H9 (cell line): ENCODE measurements at regions not wholly inside any gene's neighbourhood (a gene's known extent, or its start where the extent isn't known, plus 50 kb on each side); places are given as distances from the start of the nearest gene placed in this dataset.

Source experiments
- DNase-seq: peaks from one replicate; pipeline ENCODE4 v3.0.0-alpha.2; 2017
- H2AFZ ChIP-seq: one replicate; pipeline ENCODE4 v1.6.1; 2013; ENCODE audit warnings: mild to moderate bottlenecking, low read length, control low read depth, moderate library complexity
- H2AK5ac ChIP-seq: 2 replicates; pipeline ENCODE4 v1.6.1; 2013; ENCODE audit warnings: low read length, control low read depth, mixed read lengths; ENCODE audit not compliant: insufficient read length
- H2BK120ac ChIP-seq: one replicate; pipeline ENCODE4 v1.6.1; 2013; ENCODE audit warnings: low read depth, mild to moderate bottlenecking, low read length, control low read depth, inconsistent platforms; ENCODE audit not compliant: poor library complexity, severe bottlenecking
- H2BK12ac ChIP-seq: 2 replicates; pipeline ENCODE4 v1.6.1; 2013; ENCODE audit warnings: low read length, control low read depth, mixed read lengths, low read depth; ENCODE audit not compliant: insufficient read length
- H2BK15ac ChIP-seq: 2 replicates; pipeline ENCODE4 v1.6.1; 2013; ENCODE audit warnings: low read depth, low read length, control low read depth
- H2BK20ac ChIP-seq: one replicate; pipeline ENCODE4 v1.6.1; 2013; ENCODE audit warnings: low read depth, mild to moderate bottlenecking, low read length, control low read depth, inconsistent platforms; ENCODE audit not compliant: poor library complexity, severe bottlenecking
- H2BK5ac ChIP-seq: 2 replicates; pipeline ENCODE4 v1.6.1; 2013; ENCODE audit warnings: low read length, control low read depth, mixed read lengths; ENCODE audit not compliant: insufficient read length
- H3K14ac ChIP-seq: 2 replicates; pipeline ENCODE4 v1.6.1; 2013; ENCODE audit warnings: low read length, control low read depth; ENCODE audit not compliant: insufficient read depth
- H3K18ac ChIP-seq: 2 replicates; pipeline ENCODE4 v1.6.1; 2013; ENCODE audit warnings: low read depth, mild to moderate bottlenecking, mixed read lengths, low read length, control low read depth; ENCODE audit not compliant: insufficient read length
- H3K23ac ChIP-seq: 2 replicates; pipeline ENCODE4 v1.6.1; 2013; ENCODE audit warnings: low read length, control low read depth, mixed read lengths, low read depth; ENCODE audit not compliant: insufficient read length
- H3K23me2 ChIP-seq: 2 replicates; pipeline ENCODE4 v1.6.1; 2013; ENCODE audit warnings: low read depth, mild to moderate bottlenecking, mixed read lengths, low read length, control low read depth; ENCODE audit not compliant: insufficient read length, poor library complexity, severe bottlenecking
- H3K27ac ChIP-seq: 2 replicates; pipeline ENCODE4 v1.5.1; 2013; ENCODE audit warnings: low read length, control low read depth, mixed read lengths, low read depth; ENCODE audit not compliant: insufficient read length
- H3K27me3 ChIP-seq: 2 replicates; pipeline ENCODE4 v1.6.1; 2013; ENCODE audit warnings: low read length, control low read depth, inconsistent platforms; ENCODE audit not compliant: insufficient read depth
- H3K4ac ChIP-seq: 2 replicates; pipeline ENCODE4 v1.6.1; 2013; ENCODE audit warnings: low read depth, mild to moderate bottlenecking, control low read depth, inconsistent platforms, low read length, moderate library complexity
- H3K4me1 ChIP-seq: 2 replicates; pipeline ENCODE4 v1.6.1; 2013; ENCODE audit warnings: low read length, control low read depth, inconsistent platforms; ENCODE audit not compliant: insufficient read depth
- H3K4me2 ChIP-seq: 2 replicates; pipeline ENCODE4 v1.6.1; 2013; ENCODE audit warnings: low read length, control low read depth, mixed read lengths; ENCODE audit not compliant: insufficient read length, insufficient read depth
- H3K56ac ChIP-seq: 2 replicates; pipeline ENCODE4 v1.6.1; 2013; ENCODE audit warnings: low read depth, mild to moderate bottlenecking, mixed read lengths, low read length, control low read depth; ENCODE audit not compliant: insufficient read length
- H3K79me1 ChIP-seq: 2 replicates; pipeline ENCODE4 v1.6.1; 2013; ENCODE audit warnings: low read depth, mild to moderate bottlenecking, moderate library complexity, low read length, control low read depth, inconsistent platforms; ENCODE audit not compliant: insufficient read depth, poor library complexity, severe bottlenecking
- H3K79me2 ChIP-seq: 2 replicates; pipeline ENCODE4 v1.6.1; 2013; ENCODE audit warnings: low read length, control low read depth, inconsistent platforms; ENCODE audit not compliant: insufficient read depth
- H3K9ac ChIP-seq: 2 replicates; pipeline ENCODE4 v1.6.1; 2013; ENCODE audit warnings: low read length, control low read depth, mixed read lengths; ENCODE audit not compliant: insufficient read length; ENCODE audit errors: extremely low read depth
- H3K9me3 ChIP-seq: one replicate; pipeline ENCODE4 v1.6.1; 2013; ENCODE audit warnings: low read depth, low read length, inconsistent platforms; ENCODE audit not compliant: control insufficient read depth
- H3T11ph ChIP-seq: one replicate; pipeline ENCODE4 v1.6.1; 2013; ENCODE audit warnings: mild to moderate bottlenecking, low read length, control low read depth, inconsistent platforms
- H4K20me1 ChIP-seq: one replicate; pipeline ENCODE4 v1.6.1; 2013; ENCODE audit not compliant: control insufficient read depth, insufficient read length, insufficient read depth
- H4K5ac ChIP-seq: 2 replicates; pipeline ENCODE4 v1.6.1; 2013; ENCODE audit warnings: low read depth, mild to moderate bottlenecking, mixed read lengths, low read length, control low read depth; ENCODE audit not compliant: insufficient read length
- H4K8ac ChIP-seq: replicated peaks from 2 replicates; pipeline ENCODE4 v1.6.1; 2013; ENCODE audit warnings: low read length, control low read depth, mixed read lengths, low read depth; ENCODE audit not compliant: insufficient read length
- H4K91ac ChIP-seq: 2 replicates; pipeline ENCODE4 v1.6.1; 2013; ENCODE audit warnings: low read depth, mild to moderate bottlenecking, moderate library complexity, mixed read lengths, low read length, control low read depth; ENCODE audit not compliant: insufficient read length
- H3K27ac Mint-ChIP-seq, 3 experiments: 2 replicates in 2 of 3; 3 replicates in 1 of 3; pipeline ENCODE4 v1.8.0; 2020 to 2021; ENCODE audit warnings: mixed read lengths in 3 of 3, mild to moderate bottlenecking in 1 of 3, moderate library complexity in 1 of 3
- H3K27me3 Mint-ChIP-seq: 2 replicates; pipeline ENCODE4 v1.8.0; 2021; ENCODE audit warnings: low read depth, mild to moderate bottlenecking, moderate library complexity, mixed read lengths
- H3K36me3 Mint-ChIP-seq, 3 experiments: 2 replicates in 2 of 3; 3 replicates in 1 of 3; pipeline ENCODE4 v1.8.0; 2020 to 2021; ENCODE audit warnings: low read depth in 3 of 3, mixed read lengths in 3 of 3; ENCODE audit not compliant: insufficient read depth in 1 of 3
- H3K4me1 Mint-ChIP-seq, 2 experiments: 2 replicates each; pipeline ENCODE4 v1.8.0; 2020; ENCODE audit warnings: mixed read lengths in 2 of 2
- H3K4me3 Mint-ChIP-seq, 2 experiments: 2 replicates in 1 of 2; 3 replicates in 1 of 2; pipeline ENCODE4 v1.8.0; 2020 to 2021; ENCODE audit warnings: mild to moderate bottlenecking in 2 of 2, mixed read lengths in 2 of 2, moderate library complexity in 1 of 2
- H3K9me3 Mint-ChIP-seq, 2 experiments: 2 replicates in 1 of 2; 3 replicates in 1 of 2; pipeline ENCODE4 v1.8.0; 2020; ENCODE audit warnings: mild to moderate bottlenecking in 2 of 2, mixed read lengths in 2 of 2, moderate library complexity in 1 of 2
- WGBS: extraction: QIAGEN DNeasy Blood & Tissue Kit; methylation state at CpG from one replicate; pipeline ENCODE4 v1.1.7; 2013; ENCODE audit warnings: missing lambda C conversion rate, low lambda C conversion rate, mixed read lengths; ENCODE audit not compliant: insufficient read length; ENCODE audit errors: extremely low coverage; 5-methylcytosine and 5-hydroxymethylcytosine counted together
- TF ChIP-seq, protein P1 (sequence below): fragments of 200-600 bp; sonication (generic); conservative IDR thresholded peaks from 3 replicates; pipeline ENCODE4 v1.8.0; 2021; ENCODE audit warnings: antibody characterized with exemption, mild to moderate bottlenecking

GRCh38 chr3:117219296-117219695 is 509.7 kb downstream of the TUSC7 start:
- Histone ChIP-seq H2BK120ac (no peak overlapping the region), H2BK15ac (no peak overlapping the region), H3K4me2 (no peak overlapping the region), H3K56ac (no peak overlapping the region), H3K79me2 (no peaks in the 10 kb centered on the region), H2AFZ (no peak overlapping the region), H3T11ph (no peak overlapping the region), H2BK12ac (no peak overlapping the region), H2BK20ac (no peak overlapping the region), H3K9ac (no peak overlapping the region), H3K9me3 (no peaks in the 10 kb centered on the region), H3K23me2 (no peaks in the 10 kb centered on the region), H3K27me3 (no peaks in the 10 kb centered on the region), H3K79me1 (no peaks in the 10 kb centered on the region), H3K4me1 (no peaks in the 10 kb centered on the region), H4K91ac (no peak overlapping the region), H4K8ac (no peak overlapping the region), H4K20me1 (no peaks in the 10 kb centered on the region), H3K27ac (no peak overlapping the region), H3K23ac (no peak overlapping the region), H2AK5ac (no peak overlapping the region), H2BK5ac (no peak overlapping the region), H4K5ac (no peak overlapping the region), H3K14ac (no peak overlapping the region), H3K18ac (no peak overlapping the region), H3K4ac (no peak overlapping the region)
- H3K27me3 Mint-ChIP-seq = no peaks in the 10 kb centered on the region
- no peak for DNase-seq
- H3K4me3 Mint-ChIP-seq = no peak overlapping the region
- H3K4me1 Mint-ChIP-seq = peaks cover 3% of the 10 kb centered on the region in 2 experiments
- H3K9me3 Mint-ChIP-seq = no peaks in the 10 kb centered on the region
- no peak overlapping the region for H3K27ac Mint-ChIP-seq
- no peaks in the 10 kb centered on the region for H3K36me3 Mint-ChIP-seq
- WGBS = no CpG with 5 or more reads among the region's 2 CpGs
- TF ChIP-seq, protein P1, sequence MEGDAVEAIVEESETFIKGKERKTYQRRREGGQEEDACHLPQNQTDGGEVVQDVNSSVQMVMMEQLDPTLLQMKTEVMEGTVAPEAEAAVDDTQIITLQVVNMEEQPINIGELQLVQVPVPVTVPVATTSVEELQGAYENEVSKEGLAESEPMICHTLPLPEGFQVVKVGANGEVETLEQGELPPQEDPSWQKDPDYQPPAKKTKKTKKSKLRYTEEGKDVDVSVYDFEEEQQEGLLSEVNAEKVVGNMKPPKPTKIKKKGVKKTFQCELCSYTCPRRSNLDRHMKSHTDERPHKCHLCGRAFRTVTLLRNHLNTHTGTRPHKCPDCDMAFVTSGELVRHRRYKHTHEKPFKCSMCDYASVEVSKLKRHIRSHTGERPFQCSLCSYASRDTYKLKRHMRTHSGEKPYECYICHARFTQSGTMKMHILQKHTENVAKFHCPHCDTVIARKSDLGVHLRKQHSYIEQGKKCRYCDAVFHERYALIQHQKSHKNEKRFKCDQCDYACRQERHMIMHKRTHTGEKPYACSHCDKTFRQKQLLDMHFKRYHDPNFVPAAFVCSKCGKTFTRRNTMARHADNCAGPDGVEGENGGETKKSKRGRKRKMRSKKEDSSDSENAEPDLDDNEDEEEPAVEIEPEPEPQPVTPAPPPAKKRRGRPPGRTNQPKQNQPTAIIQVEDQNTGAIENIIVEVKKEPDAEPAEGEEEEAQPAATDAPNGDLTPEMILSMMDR = no peak
